GM19468 (cell line): ENCODE measurements at regions not wholly inside any gene's neighbourhood (a gene's known extent, or its start where the extent isn't known, plus 50 kb on each side); places are given as distances from the start of the nearest gene placed in this dataset.
"Not testable (repeated sequence)": the region's sequence is repeated elsewhere in the genome, so short reads cannot be mapped to it uniquely, and the experiment has no call there.

ENCODE experiments used
- ATAC-seq: cut with Tn5 transposase; IDR thresholded peaks from one replicate; pipeline ENCODE4 v1.9.1; 2021; ENCODE audit warnings: mild to moderate bottlenecking, moderate library complexity, moderate number of reproducible peaks; ENCODE audit not compliant: unreplicated experiment; ENCODE audit errors: extremely low read depth

GRCh38 chr7:69017208-69017607, 581.1 kb upstream of the AUTS2 start:
- no peak for ATAC-seq

DNA sequence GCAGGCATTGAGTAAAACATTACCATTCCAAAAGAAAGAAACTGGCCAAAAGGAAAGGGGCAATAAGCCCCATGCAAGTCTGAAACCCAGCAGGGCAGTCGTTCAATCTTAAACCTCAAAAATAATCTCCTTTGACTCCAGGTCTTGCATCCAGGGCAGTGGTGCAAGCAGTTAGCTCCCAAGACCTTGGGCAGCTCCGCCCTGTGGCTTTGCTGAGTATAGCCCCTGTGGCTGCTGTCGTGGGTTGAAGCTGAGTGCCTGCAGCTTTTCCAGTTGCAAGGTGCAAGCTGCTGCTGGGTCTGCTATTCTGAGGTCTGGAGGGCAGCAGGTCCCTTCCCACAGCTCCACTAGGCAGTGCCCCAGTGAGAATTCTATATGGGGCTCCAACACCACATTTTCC, 580.1 kb upstream of the AUTS2 start:
- ATAC-seq = no peak

DNA sequence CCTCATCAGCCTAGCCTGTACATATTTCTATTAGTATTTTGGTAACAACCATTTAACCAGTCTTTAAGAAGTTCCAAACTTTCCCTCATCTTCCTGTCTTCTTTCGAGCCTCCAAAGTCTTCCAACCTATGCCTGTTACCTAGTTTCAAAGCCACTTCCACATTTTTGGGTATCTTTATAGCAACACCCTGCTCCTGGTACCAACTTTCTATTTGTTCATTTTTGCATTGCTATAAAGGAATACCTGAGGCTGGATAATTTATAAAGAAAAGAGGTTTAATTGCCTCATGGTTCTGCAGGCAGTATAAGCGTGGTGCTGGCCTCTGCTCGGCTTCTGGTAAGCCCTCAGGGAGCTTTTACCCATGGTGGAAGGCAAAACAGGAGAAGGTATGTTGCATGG, 578.8 kb upstream of the AUTS2 start:
- ATAC-seq = no peak

DNA sequence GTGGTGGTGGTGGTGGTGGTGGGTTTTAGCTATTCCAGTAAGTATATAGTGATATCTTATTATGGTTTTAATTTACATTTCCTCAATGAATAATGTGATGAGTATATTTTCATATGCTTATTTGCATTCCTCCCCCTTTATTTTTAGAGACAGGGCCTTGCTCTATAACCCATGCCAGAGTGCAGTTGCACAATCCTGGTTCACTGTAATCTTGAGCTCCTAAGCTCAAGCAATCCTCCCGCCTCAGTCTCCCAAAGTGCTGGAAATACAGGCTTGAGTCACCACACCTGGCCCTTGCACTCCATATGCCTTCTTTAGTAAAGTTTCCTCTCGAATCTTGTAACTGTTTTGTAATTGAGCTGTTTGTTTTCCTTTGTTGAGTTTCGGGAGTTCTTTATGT, 577.7 kb upstream of the AUTS2 start:
- no peak for ATAC-seq

- ATAC-seq = no peak
Measured at GRCh38 chr7:69025249-69025648, 573.0 kb upstream of the AUTS2 start.

GRCh38 chr7:69032848-69033247, 565.4 kb upstream of the AUTS2 start:
- no peak for ATAC-seq

- ATAC-seq = no peak
Measured at GRCh38 chr7:69035826-69036225, 562.4 kb upstream of the AUTS2 start.

DNA sequence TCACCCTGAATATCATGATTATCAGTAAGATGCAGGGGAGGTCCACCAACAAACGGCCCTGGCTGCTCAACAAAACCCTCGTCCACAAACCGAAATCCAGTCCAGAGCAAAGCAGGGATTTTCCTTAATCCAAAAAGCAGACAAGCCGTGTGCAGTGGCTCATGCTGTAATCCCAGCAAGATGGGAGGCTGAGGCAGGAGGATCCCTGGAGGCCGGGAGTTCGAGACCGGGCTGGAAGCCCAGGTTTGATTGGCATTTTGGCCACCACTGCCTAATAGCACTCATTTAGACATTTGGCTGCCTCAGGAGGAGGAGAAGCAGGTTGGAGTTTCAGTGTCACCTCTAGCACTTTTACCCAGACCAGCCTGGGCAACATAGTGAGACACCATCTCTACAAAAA, 562.0 kb upstream of the AUTS2 start:
- ATAC-seq = no peak

- ATAC-seq = no peak
Measured at GRCh38 chr7:69038915-69039314, 559.4 kb upstream of the AUTS2 start.

GRCh38 chr7:69042138-69042537, 556.1 kb upstream of the AUTS2 start:
- ATAC-seq = no peak

GRCh38 chr7:69047151-69047754, 551.0 kb upstream of the AUTS2 start:
- no peak for ATAC-seq

DNA sequence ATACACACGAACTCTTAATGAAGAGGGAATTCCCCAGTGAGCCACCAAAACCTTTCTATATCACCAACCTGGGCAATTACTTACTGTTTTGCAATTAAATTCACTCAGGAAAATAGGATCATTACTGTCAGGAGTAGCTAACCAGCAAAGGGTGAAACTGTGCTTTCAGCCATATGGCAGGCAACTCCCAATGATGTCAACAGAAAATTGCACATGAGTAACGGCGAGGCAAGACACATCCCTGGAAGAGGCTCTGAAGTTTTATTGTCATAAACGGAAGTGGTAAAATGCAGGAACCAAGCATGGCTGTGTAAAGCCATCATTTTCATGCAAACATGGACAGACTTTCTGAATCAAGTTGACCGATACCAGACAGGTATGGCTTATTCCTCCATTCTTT, 548.9 kb upstream of the AUTS2 start:
- no peak for ATAC-seq

- ATAC-seq = no peak
Measured at GRCh38 chr7:69052447-69052846, 545.8 kb upstream of the AUTS2 start.

- ATAC-seq = no peak
Measured at GRCh38 chr7:69060516-69060915, 537.8 kb upstream of the AUTS2 start.

DNA sequence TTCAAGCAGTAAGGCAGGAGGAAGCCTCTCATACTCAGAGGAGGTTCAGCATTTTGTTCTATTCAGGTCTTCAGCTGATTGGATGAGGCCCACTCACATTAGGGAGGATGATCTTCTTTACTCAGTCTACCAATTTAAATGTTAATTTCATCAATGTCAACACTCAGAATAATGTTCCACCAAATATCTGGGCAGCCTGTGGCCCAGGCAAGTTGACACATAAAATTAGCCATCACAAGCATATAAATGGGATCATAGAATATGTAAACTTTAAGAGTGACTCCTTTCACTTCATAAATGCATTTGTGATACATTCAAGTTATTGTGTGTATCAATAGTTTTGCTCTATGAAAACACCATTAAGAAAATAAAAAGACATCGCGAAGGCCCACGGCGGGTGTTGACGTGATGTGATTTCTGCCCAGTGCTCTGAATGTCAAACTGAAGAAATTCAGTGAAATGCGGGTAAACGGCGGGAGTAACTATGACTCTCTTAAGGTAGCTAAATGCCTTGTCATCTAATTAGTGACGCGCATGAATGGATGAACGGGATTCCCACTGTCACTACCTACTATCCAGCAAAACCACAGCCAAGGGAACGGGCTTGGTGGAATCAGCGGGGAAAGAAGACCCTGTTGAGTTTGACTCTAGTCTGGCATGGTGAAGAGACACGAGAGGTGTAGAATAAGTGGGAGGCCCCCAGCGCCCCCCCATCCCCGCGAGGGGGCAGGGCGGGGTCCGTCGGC, 536.1 kb upstream of the AUTS2 start:
- ATAC-seq = no peak

GRCh38 chr7:69067397-69067796, 530.9 kb upstream of the AUTS2 start:
- no peak for ATAC-seq

DNA sequence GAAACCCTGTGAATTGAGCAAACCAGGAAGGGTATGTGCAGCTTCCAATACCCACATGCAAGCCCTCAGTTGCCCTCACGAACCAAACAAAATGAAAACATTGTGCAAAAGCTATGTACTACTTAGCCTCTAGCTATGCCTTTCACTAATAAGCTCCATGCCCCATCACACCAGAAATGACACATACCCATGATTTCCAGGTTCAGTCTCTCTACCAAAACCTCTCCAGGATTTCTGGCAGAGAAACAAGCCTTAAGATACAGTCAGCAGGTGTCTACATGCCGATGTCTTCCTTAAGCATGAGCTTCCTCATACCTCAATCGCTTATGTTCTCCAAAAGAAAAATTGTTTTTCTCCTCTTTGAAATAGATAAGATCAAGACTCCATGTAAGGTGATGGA, 527.8 kb upstream of the AUTS2 start:
- ATAC-seq = no peak

- ATAC-seq = no peak
Measured at GRCh38 chr7:69076566-69076965, 521.7 kb upstream of the AUTS2 start.

- no peak for ATAC-seq
Measured at GRCh38 chr7:69078997-69079769, 519.1 kb upstream of the AUTS2 start.

- not testable (repeated sequence) for ATAC-seq
Measured at GRCh38 chr7:69087281-69087680, 511.0 kb upstream of the AUTS2 start.

- no peak for ATAC-seq
Measured at GRCh38 chr7:69088185-69088584, 510.1 kb upstream of the AUTS2 start.
